Neural cell (in vitro differentiated cells): ENCODE measurements at regions not wholly inside any gene's neighbourhood (a gene's known extent, or its start where the extent isn't known, plus 50 kb on each side); places are given as distances from the start of the nearest gene placed in this dataset.

Source experiments
- H2AFZ ChIP-seq: fragments of 200-600, 300-800 bp; sonication (generic), shearing (Covaris generic); 2 replicates; pipeline ENCODE4 v1.6.0; 2014; ENCODE audit warnings: low read depth, mild to moderate bottlenecking, antibody characterized with exemption, low read length, moderate library complexity
- H3F3A ChIP-seq: fragments of 200-600 bp; shearing (Covaris generic); 2 replicates; pipeline ENCODE4 v1.6.1; 2016; ENCODE audit warnings: mild to moderate bottlenecking, moderate library complexity, mixed read lengths, antibody characterized with exemption, low read length; ENCODE audit not compliant: insufficient read depth, poor library complexity, severe bottlenecking
- H3K27ac ChIP-seq: fragments of 200-600, 300-800 bp; sonication (generic), shearing (Covaris generic); 2 replicates; pipeline ENCODE4 v1.5.1; 2014; ENCODE audit warnings: mild to moderate bottlenecking, low read length, moderate library complexity
- H3K27me3 ChIP-seq: fragments of 300-800, 200-600 bp; sonication (generic), shearing (Covaris generic); 2 replicates; pipeline ENCODE4 v1.6.0; 2014; ENCODE audit warnings: mild to moderate bottlenecking, low read depth, low read length, moderate library complexity; ENCODE audit not compliant: insufficient read depth
- H3K36me3 ChIP-seq: fragments of 300-800, 200-600 bp; sonication (generic), shearing (Covaris generic); 2 replicates; pipeline ENCODE4 v1.5.1; 2014; ENCODE audit warnings: mild to moderate bottlenecking, antibody characterized with exemption, low read length, moderate library complexity; ENCODE audit not compliant: insufficient read depth
- H3K4me2 ChIP-seq: fragments of 300-800, 200-600 bp; sonication (generic), shearing (Covaris generic); 2 replicates; pipeline ENCODE4 v1.6.0; 2014; ENCODE audit warnings: mild to moderate bottlenecking, low read length
- H3K4me3 ChIP-seq: fragments of 300-800, 200-600 bp; sonication (generic), shearing (Covaris generic); 2 replicates; pipeline ENCODE4 v1.5.1; 2014; ENCODE audit warnings: mild to moderate bottlenecking, low read length, moderate library complexity
- H3K79me2 ChIP-seq: fragments of 200-600 bp; shearing (Covaris generic); replicated peaks from 2 replicates; pipeline ENCODE4 v1.6.0; 2014; ENCODE audit warnings: mild to moderate bottlenecking, low read length, moderate library complexity; ENCODE audit not compliant: insufficient read depth
- H3K9ac ChIP-seq: fragments of 300-800, 200-600 bp; sonication (generic), shearing (Covaris generic); 2 replicates; pipeline ENCODE4 v1.6.1; 2016; ENCODE audit warnings: mild to moderate bottlenecking, low read length, mixed read lengths
- H3K9me2 ChIP-seq: fragments of 200-600 bp; shearing (Covaris generic); 2 replicates; pipeline ENCODE4 v1.6.1; 2016; ENCODE audit warnings: mild to moderate bottlenecking, low read length, mixed read lengths; ENCODE audit not compliant: insufficient read depth
- H3K9me3 ChIP-seq: fragments of 200-600, 300-800 bp; sonication (generic), shearing (Covaris generic); 2 replicates; pipeline ENCODE4 v1.6.1; 2016; ENCODE audit warnings: mild to moderate bottlenecking, mixed run types, low read length, moderate library complexity, mixed read lengths
- H4K20me1 ChIP-seq: fragments of 200-600 bp; shearing (Covaris generic); 2 replicates; pipeline ENCODE4 v1.6.1; 2016; ENCODE audit warnings: mild to moderate bottlenecking, mixed run types; ENCODE audit not compliant: insufficient read depth
- CTCF ChIP-seq: fragments of 450-650 bp; IDR thresholded peaks from 2 replicates; pipeline ENCODE4 v1.5.1; 2014; ENCODE audit warnings: antibody characterized with exemption, mild to moderate bottlenecking, moderate library complexity; ENCODE audit not compliant: poor library complexity, severe bottlenecking
- EP300 ChIP-seq: fragments of 450-650 bp; conservative IDR thresholded peaks from 2 replicates; pipeline ENCODE4 v1.6.1; 2014; ENCODE audit warnings: antibody characterized with exemption, mild to moderate bottlenecking, moderate library complexity; ENCODE audit not compliant: poor library complexity, severe bottlenecking
- EZH2 ChIP-seq: fragments of 200-600, 300-800 bp; shearing (Covaris generic), sonication (generic); IDR thresholded peaks from 2 replicates; pipeline ENCODE4 v1.6.1; 2014; ENCODE audit warnings: antibody characterized with exemption, low read length, borderline replicate concordance, mild to moderate bottlenecking; ENCODE audit not compliant: insufficient read depth, poor library complexity, severe bottlenecking
- MXI1 ChIP-seq: fragments of 450-650 bp; conservative IDR thresholded peaks from 2 replicates; pipeline ENCODE4 v1.6.1; 2014; ENCODE audit warnings: antibody characterized with exemption, mild to moderate bottlenecking; ENCODE audit not compliant: poor library complexity, severe bottlenecking
- POLR2AphosphoS5 ChIP-seq: IDR thresholded peaks from 2 replicates; pipeline ENCODE4 v1.6.1; 2012
- RAD21 ChIP-seq: fragments of 450-650 bp; conservative IDR thresholded peaks from 2 replicates; pipeline ENCODE4 v1.6.1; 2014; ENCODE audit warnings: antibody characterized with exemption, mild to moderate bottlenecking, moderate library complexity
- REST ChIP-seq: IDR thresholded peaks from 2 replicates; pipeline ENCODE4 v1.6.1; 2012; ENCODE audit warnings: borderline replicate concordance
- SMC3 ChIP-seq: fragments of 450-650 bp; conservative IDR thresholded peaks from 2 replicates; pipeline ENCODE4 v1.6.1; 2014; ENCODE audit warnings: antibody characterized with exemption, mild to moderate bottlenecking, moderate library complexity; ENCODE audit not compliant: poor library complexity
- TAF1 ChIP-seq: IDR thresholded peaks from 2 replicates; pipeline ENCODE4 v1.6.1; 2012; ENCODE audit warnings: low read depth
- small RNA-seq, 3 experiments: library from RNA; depleted of rRNA; stranded (forward); fragments of <200 nt; gene quantifications; one replicate each; pipeline ENCODE3, GENCODE V24; 2012

GRCh38 chr1:118243269-118243668 is 58.2 kb upstream of the SPAG17 start:
- no peak overlapping the region for H3K9ac ChIP-seq
- no peaks in the 10 kb centered on the region for H4K20me1 ChIP-seq
- no peaks in the 10 kb centered on the region for H3F3A ChIP-seq
- TF ChIP-seq MXI1 (no peak), REST (no peak), EP300 (no peak), RAD21 (no peak), CTCF (no peak), TAF1 (no peak), POLR2AphosphoS5 (no peak), SMC3 (no peak), EZH2 (no peak)
- H3K27ac ChIP-seq = no peak overlapping the region
- H2AFZ ChIP-seq = no peak overlapping the region
- no peaks in the 10 kb centered on the region for H3K9me2 ChIP-seq
- no peak overlapping the region for H3K4me3 ChIP-seq
- H3K79me2 ChIP-seq = no peaks in the 10 kb centered on the region
- no peaks in the 10 kb centered on the region for H3K27me3 ChIP-seq
- no peak overlapping the region for H3K4me2 ChIP-seq
- H3K9me3 ChIP-seq = no peaks in the 10 kb centered on the region
- H3K36me3 ChIP-seq = no peaks in the 10 kb centered on the region

Small RNAs in the stretch of these regions (small RNA-seq; reads per million reads assigned to genes)
- gene RNA5SP56 = 0 reads per million in 3 experiments
